ENCODE measurements at regions not wholly inside any gene's neighbourhood (a gene's known extent, or its start where the extent isn't known, plus 50 kb on each side); places are given as distances from the start of the nearest gene placed in this dataset.

DNA sequence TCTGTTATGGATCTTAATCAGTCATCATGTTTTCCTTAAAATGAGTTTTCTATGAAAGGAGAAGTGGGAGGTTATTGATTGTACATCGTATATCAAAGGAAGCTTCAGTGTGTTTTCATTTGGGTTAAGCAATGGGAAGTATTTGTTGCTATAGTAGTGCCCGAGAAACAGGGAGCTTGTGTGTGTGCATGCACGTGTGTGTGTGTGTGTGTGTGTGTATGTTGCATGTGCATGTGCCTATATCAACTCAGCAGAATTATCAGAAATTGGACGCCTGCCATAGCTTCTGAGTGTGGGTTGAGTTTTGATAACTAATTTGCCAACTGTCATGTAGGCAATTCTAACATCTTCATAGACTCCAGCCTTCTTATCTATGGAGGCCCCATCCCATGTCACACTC is 246.1 kb upstream of the CRY1 start:
- Histone ChIP-seq H3K4me3 (no peak overlapping the region), H3K27ac (no peak overlapping the region), H3K27me3 (no peaks in the 10 kb centered on the region), H3K36me3 (no peaks in the 10 kb centered on the region), H3K4me1 (no peaks in the 10 kb centered on the region), H3K9me3 (no peaks in the 10 kb centered on the region)
- TF ChIP-seq, protein P1, sequence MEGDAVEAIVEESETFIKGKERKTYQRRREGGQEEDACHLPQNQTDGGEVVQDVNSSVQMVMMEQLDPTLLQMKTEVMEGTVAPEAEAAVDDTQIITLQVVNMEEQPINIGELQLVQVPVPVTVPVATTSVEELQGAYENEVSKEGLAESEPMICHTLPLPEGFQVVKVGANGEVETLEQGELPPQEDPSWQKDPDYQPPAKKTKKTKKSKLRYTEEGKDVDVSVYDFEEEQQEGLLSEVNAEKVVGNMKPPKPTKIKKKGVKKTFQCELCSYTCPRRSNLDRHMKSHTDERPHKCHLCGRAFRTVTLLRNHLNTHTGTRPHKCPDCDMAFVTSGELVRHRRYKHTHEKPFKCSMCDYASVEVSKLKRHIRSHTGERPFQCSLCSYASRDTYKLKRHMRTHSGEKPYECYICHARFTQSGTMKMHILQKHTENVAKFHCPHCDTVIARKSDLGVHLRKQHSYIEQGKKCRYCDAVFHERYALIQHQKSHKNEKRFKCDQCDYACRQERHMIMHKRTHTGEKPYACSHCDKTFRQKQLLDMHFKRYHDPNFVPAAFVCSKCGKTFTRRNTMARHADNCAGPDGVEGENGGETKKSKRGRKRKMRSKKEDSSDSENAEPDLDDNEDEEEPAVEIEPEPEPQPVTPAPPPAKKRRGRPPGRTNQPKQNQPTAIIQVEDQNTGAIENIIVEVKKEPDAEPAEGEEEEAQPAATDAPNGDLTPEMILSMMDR (IDR thresholded peaks at IDR 0.05): no peak
- TF ChIP-seq EP300 (IDR thresholded peaks at IDR 0.05) (no peak), POLR2AphosphoS5 (IDR thresholded peaks at IDR 0.05) (no peak), POLR2A (IDR thresholded peaks at IDR 0.05) (no peak)
- WGBS: 41% methylated on average over 4 of the region's 4 CpGs
- no peak for DNase-seq (ENCODE audit: low spot score in 2 of 2)

DNA sequence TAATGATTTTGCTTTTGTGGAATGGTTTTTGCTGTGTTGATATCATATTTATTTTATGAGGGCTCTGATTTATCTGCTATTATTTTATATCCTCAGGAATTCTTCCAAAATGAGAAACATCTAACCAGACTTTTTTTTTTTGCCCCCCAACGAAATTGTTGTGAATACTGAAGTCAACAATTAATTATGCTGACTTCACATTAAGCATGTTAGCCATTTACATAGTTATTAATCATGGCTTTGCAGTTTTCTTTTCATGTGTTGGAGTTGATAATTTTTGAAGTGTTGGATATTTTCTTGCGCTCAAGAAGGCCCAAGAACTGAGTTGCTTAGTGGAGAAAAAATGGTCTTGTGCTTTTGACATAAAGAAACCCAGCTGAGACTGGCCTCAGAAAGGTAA is 246.6 kb upstream of the CRY1 start:
- no peak for DNase-seq (ENCODE audit: low spot score in 2 of 2)
- Histone ChIP-seq H3K9me3 (no peaks in the 10 kb centered on the region), H3K4me3 (no peak overlapping the region), H3K4me1 (no peaks in the 10 kb centered on the region), H3K36me3 (no peaks in the 10 kb centered on the region), H3K27me3 (no peaks in the 10 kb centered on the region), H3K27ac (no peak overlapping the region)
- TF ChIP-seq, protein P1 (IDR thresholded peaks at IDR 0.05): no peak
- no peak for TF ChIP-seq EP300 (IDR thresholded peaks at IDR 0.05)
- TF ChIP-seq POLR2AphosphoS5 (IDR thresholded peaks at IDR 0.05): no peak
- TF ChIP-seq POLR2A (IDR thresholded peaks at IDR 0.05): no peak
- 70% methylated on average over 2 of the region's 2 CpGs for WGBS

DNA sequence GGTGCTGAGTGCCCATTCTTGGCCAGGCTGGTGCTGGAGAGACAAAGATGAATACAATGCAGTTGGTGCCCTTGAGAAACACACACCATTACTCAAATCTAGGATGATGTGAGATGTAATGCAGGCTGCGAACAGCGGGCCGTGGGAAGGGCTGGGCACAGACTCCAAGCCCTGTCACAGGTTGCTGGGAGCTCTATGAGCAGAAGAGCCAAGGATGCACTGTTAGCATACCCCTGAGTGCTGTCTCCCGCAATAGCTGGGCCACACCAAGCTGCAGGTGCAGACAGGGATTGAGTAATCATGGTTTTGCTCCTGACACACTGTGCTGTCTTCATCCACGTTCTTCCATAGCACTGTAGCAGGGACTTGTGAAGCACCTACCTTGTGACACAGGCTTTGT is 247.5 kb upstream of the CRY1 start:
- Histone ChIP-seq H3K27me3 (no peaks in the 10 kb centered on the region), H3K4me3 (no peak overlapping the region), H3K36me3 (no peaks in the 10 kb centered on the region), H3K27ac (no peak overlapping the region), H3K9me3 (no peaks in the 10 kb centered on the region), H3K4me1 (no peaks in the 10 kb centered on the region)
- WGBS: 88% methylated on average over 4 of the region's 5 CpGs
- DNase-seq (ENCODE audit: low spot score in 2 of 2): no peak
- TF ChIP-seq POLR2A (IDR thresholded peaks at IDR 0.05) (no peak), EP300 (IDR thresholded peaks at IDR 0.05) (no peak), POLR2AphosphoS5 (IDR thresholded peaks at IDR 0.05) (no peak)
- TF ChIP-seq, protein P1 (IDR thresholded peaks at IDR 0.05): no peak

DNA sequence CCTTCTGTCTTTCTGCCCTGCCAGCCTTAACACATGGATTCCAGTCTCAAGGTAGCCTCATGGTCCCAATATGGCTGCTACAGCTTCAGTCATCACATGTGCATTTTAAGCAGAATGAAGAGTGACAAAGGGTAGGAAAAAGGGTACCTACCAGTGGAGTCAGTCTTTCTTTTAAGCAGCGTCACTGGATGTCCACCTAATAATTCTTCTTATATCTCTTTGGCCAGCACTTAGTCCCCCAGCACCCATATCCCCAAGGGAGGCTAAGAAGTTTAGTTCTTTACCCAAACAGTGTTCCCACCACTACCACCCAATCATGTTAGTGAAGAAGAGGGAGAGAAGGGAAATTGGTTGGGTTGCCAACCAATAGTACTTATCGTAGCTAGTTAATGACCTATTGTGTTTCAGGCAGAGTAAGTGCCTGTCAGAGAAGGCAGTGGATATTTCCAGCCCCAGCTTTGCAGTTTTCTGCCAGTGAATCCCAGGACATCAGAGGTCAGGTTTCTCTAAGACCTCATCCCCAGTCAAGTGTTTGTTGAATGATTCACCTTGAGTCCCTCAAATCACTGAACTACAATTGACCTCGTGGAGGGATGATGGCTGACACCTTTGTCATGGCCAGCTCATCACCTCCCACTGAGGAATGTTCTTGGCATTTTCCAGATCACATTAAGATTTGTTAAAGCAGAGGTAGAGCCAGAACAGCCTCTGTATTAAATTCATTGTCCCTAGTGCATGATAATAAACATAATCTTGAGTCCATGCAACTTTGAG is 250.9 kb upstream of the CRY1 start:
- no peak for DNase-seq (ENCODE audit: low spot score in 2 of 2)
- H3K9me3 ChIP-seq: no peaks in the 10 kb centered on the region
- peaks cover 8% of the 10 kb centered on the region for H3K4me1 ChIP-seq
- TF ChIP-seq, protein P1 (IDR thresholded peaks at IDR 0.05): no peak
- TF ChIP-seq POLR2AphosphoS5 (IDR thresholded peaks at IDR 0.05): no peak
- TF ChIP-seq POLR2A (IDR thresholded peaks at IDR 0.05): no peak
- TF ChIP-seq EP300 (IDR thresholded peaks at IDR 0.05): no peak
- no peaks in the 10 kb centered on the region for H3K36me3 ChIP-seq
- no peak overlapping the region for H3K27ac ChIP-seq
- H3K27me3 ChIP-seq: no peaks in the 10 kb centered on the region
- WGBS: 86% methylated on average over 3 of the region's 3 CpGs
- H3K4me3 ChIP-seq: no peak overlapping the region

DNA sequence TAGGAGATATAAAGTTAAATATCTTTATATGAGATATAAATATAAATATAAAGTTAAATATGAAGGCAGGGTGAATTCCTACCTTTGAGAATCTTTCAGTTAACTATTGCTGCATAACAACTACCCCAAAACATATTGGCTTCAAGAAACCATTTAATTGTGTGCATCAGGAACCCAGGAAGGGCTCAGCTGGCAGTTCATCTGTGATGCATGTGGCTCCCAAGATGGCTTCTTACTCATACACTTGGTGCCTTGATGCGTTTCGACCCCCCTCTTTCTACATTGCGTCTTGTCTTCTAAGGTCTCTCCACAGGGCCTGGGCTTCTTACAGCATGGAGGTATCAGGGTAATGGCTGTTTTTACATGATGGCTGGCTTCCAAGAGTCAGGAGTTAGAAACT is 253.9 kb upstream of the CRY1 start:
- 96% methylated on average over 3 of the region's 3 CpGs for WGBS
- Histone ChIP-seq H3K36me3 (no peaks in the 10 kb centered on the region), H3K27me3 (no peaks in the 10 kb centered on the region), H3K4me3 (no peak overlapping the region), H3K27ac (no peak overlapping the region), H3K9me3 (no peaks in the 10 kb centered on the region), H3K4me1 (peaks cover 8% of the 10 kb centered on the region)
- DNase-seq (ENCODE audit: low spot score in 2 of 2): no peak
- TF ChIP-seq EP300 (IDR thresholded peaks at IDR 0.05) (no peak), POLR2AphosphoS5 (IDR thresholded peaks at IDR 0.05) (no peak), POLR2A (IDR thresholded peaks at IDR 0.05) (no peak)
- TF ChIP-seq, protein P1 (IDR thresholded peaks at IDR 0.05): no peak
